T-cell (primary cell): ENCODE measurements at regions not wholly inside any gene's neighbourhood (a gene's known extent, or its start where the extent isn't known, plus 50 kb on each side); places are given as distances from the start of the nearest gene placed in this dataset.
"Not testable (repeated sequence)": the region's sequence is repeated elsewhere in the genome, so short reads cannot be mapped to it uniquely, and the experiment has no call there.

ENCODE experiments used
- ATAC-seq, 4 experiments: fragments of 200-7000 bp in 3 of 4; fragments of 150-1000 bp in 1 of 4; cut with Tn5 transposase; replicated peaks in 1 of 4; 1 replicate in 3 of 4; 2 replicates in 1 of 4; pipeline ENCODE4 v1.10.0; 2021; ENCODE audit warnings: moderate library complexity in 3 of 4, mild to moderate bottlenecking in 2 of 4, moderate number of reproducible peaks in 1 of 4
- CTCF ChIA-PET, 2 donors: fragments of 300-600 bp; sonication (Branson Sonifier 250); formaldehyde crosslinking; loops; one replicate each; lab custom pipeline; 2022; ENCODE audit warnings: antibody characterized with exemption in 2 of 2; lab: Charles Lee
- POLR2A ChIA-PET, 2 donors: fragments of 300-600 bp; sonication (Branson Sonifier 250); formaldehyde crosslinking; loops; one replicate each; lab custom pipeline; 2022; ENCODE audit warnings: antibody characterized with exemption in 2 of 2; lab: Charles Lee
- DNase-seq, 35 experiments: peaks; one replicate each; pipeline versions ENCODE4 v3.0.0 to v3.0.0-alpha.2; 2013 to 2023
- H3K27ac ChIP-seq: one replicate; pipeline ENCODE4 v1.5.1; 2013; ENCODE audit warnings: low read length
- H3K27me3 ChIP-seq, 2 experiments: replicated peaks in 1 of 2; 1 replicate in 1 of 2; 2 replicates in 1 of 2; pipeline versions ENCODE4 v1.6.1 to v1.7.0; 2013; ENCODE audit warnings: low read length in 1 of 2, mixed read lengths in 1 of 2; ENCODE audit not compliant: control insufficient read depth in 2 of 2, insufficient read depth in 2 of 2; ENCODE audit errors: extremely low read depth in 1 of 2
- H3K36me3 ChIP-seq, 2 donors: 1 replicate in 1 of 2; 2 replicates in 1 of 2; pipeline versions ENCODE4 v1.6.1 to v1.7.0; 2013; ENCODE audit warnings: low read length in 1 of 2; ENCODE audit not compliant: control insufficient read depth in 2 of 2, insufficient read depth in 1 of 2; ENCODE audit errors: extremely low read depth in 1 of 2
- H3K4me1 ChIP-seq, 2 experiments: 1 replicate in 1 of 2; 2 replicates in 1 of 2; pipeline versions ENCODE4 v1.6.1 to v1.7.0; 2013; ENCODE audit warnings: low read length in 2 of 2, mixed read lengths in 1 of 2; ENCODE audit not compliant: insufficient read depth in 2 of 2, control insufficient read depth in 1 of 2; ENCODE audit errors: extremely low read depth in 1 of 2
- H3K4me3 ChIP-seq, 2 donors: 1 replicate in 1 of 2; 2 replicates in 1 of 2; pipeline versions ENCODE4 v1.5.1 to v1.7.0; 2013; ENCODE audit warnings: mild to moderate bottlenecking in 2 of 2, low read length in 1 of 2, moderate library complexity in 1 of 2; ENCODE audit not compliant: control insufficient read depth in 1 of 2; ENCODE audit errors: extremely low read depth in 1 of 2
- H3K9me3 ChIP-seq: 2 replicates; pipeline ENCODE4 v1.7.0; 2013
- H3K27ac Mint-ChIP-seq, 2 donors: one replicate each; pipeline ENCODE4 v1.8.0; 2020 to 2021; ENCODE audit warnings: mild to moderate bottlenecking in 2 of 2, mixed read lengths in 2 of 2
- H3K27me3 Mint-ChIP-seq, 2 donors: one replicate each; pipeline ENCODE4 v1.8.0; 2021 to 2022; ENCODE audit warnings: mixed read lengths in 2 of 2
- H3K36me3 Mint-ChIP-seq: one replicate; pipeline ENCODE4 v1.8.0; 2021; ENCODE audit warnings: mixed read lengths
- H3K4me1 Mint-ChIP-seq, 3 donors: one replicate each; pipeline ENCODE4 v1.8.0; 2020 to 2022; ENCODE audit warnings: mixed read lengths in 3 of 3, mild to moderate bottlenecking in 1 of 3
- H3K4me3 Mint-ChIP-seq, 3 donors: one replicate each; pipeline ENCODE4 v1.8.0; 2020 to 2022; ENCODE audit warnings: mild to moderate bottlenecking in 3 of 3, mixed read lengths in 3 of 3, moderate library complexity in 3 of 3
- H3K9me3 Mint-ChIP-seq, 3 donors: one replicate each; pipeline ENCODE4 v1.8.0; 2020 to 2022; ENCODE audit warnings: mixed read lengths in 3 of 3
- WGBS: methylation state at CpG from one replicate; pipeline ENCODE4 v1.1.5; 2013; ENCODE audit warnings: missing lambda C conversion rate; ENCODE audit not compliant: insufficient coverage; 5-methylcytosine and 5-hydroxymethylcytosine counted together

- H3K4me3 Mint-ChIP-seq, ATAC-seq, DNase-seq, H3K27me3 Mint-ChIP-seq, H3K9me3 ChIP-seq, POLR2A ChIA-PET, CTCF ChIA-PET, H3K27ac Mint-ChIP-seq, H3K27me3 ChIP-seq, H3K4me1 Mint-ChIP-seq, H3K36me3 ChIP-seq, H3K9me3 Mint-ChIP-seq, H3K36me3 Mint-ChIP-seq, H3K4me3 ChIP-seq, H3K4me1 ChIP-seq, H3K27ac ChIP-seq: not testable (repeated sequence)
- no CpG with 5 or more reads among the region's 9 CpGs for WGBS
These were observed 70.8 kb upstream of the GOLGA6L6 start for GRCh38 chr15:20612356-20612755.

DNA sequence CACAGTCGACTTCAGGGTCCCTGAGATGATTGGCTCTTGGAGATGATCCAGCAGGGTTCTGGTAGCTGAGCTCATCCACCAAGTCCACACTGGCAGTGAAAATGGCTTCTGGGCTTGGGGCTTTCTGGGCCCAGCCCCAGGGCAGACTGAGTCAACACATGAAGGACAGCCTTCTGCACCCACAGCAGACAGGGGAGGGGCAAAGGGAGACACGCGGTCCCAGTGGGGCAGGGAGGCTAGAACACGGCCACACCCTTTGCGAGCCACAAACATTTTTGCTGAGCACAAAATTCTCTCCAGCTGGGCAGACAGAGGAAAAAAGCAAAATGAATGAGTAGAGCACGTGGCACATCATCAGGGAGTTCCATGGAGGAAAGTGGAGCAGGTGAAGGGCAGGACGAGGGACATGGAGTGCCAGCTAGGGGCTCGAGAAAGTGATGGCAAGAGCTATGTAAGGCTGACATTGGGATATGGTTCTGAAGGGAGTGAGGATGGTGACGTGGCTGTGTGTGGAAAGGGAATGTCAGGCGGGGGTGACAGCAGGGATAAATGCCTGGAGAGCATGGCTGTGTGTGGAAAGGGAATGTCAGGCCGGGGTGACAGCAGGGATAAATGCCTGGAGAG is 70.2 kb upstream of the GOLGA6L6 start:
- H3K27ac ChIP-seq, CTCF ChIA-PET, H3K27me3 Mint-ChIP-seq, H3K36me3 ChIP-seq, ATAC-seq, H3K9me3 Mint-ChIP-seq, H3K9me3 ChIP-seq, H3K36me3 Mint-ChIP-seq, H3K27ac Mint-ChIP-seq, H3K4me1 Mint-ChIP-seq, H3K4me1 ChIP-seq, H3K27me3 ChIP-seq, H3K4me3 Mint-ChIP-seq, DNase-seq, H3K4me3 ChIP-seq, POLR2A ChIA-PET: not testable (repeated sequence)
- no CpG with 5 or more reads among the region's 11 CpGs for whole genome bisulfite sequencing

- H3K27me3 Mint-ChIP-seq, H3K36me3 ChIP-seq, H3K36me3 Mint-ChIP-seq, H3K4me1 ChIP-seq, H3K27ac Mint-ChIP-seq, H3K27ac ChIP-seq, H3K4me3 ChIP-seq, H3K9me3 ChIP-seq, H3K9me3 Mint-ChIP-seq, H3K4me1 Mint-ChIP-seq, H3K27me3 ChIP-seq, ATAC-seq, POLR2A ChIA-PET, DNase-seq, H3K4me3 Mint-ChIP-seq, CTCF ChIA-PET: not testable (repeated sequence)
- WGBS, result 85% methylated on average over 3 of the region's 9 CpGs
These were observed 66.6 kb upstream of the GOLGA6L6 start for GRCh38 chr15:20608179-20608578.

- H3K36me3 Mint-ChIP-seq, H3K4me1 ChIP-seq, CTCF ChIA-PET, H3K27me3 ChIP-seq, H3K9me3 Mint-ChIP-seq, H3K27ac Mint-ChIP-seq, H3K4me3 Mint-ChIP-seq, ATAC-seq, POLR2A ChIA-PET, H3K9me3 ChIP-seq, H3K27me3 Mint-ChIP-seq, H3K4me1 Mint-ChIP-seq, H3K4me3 ChIP-seq, DNase-seq, H3K27ac ChIP-seq, H3K36me3 ChIP-seq: not testable (repeated sequence)
- WGBS, result no CpG with 5 or more reads among the region's 3 CpGs
These were observed 55.6 kb upstream of the GOLGA6L6 start for GRCh38 chr15:20597245-20597644.

DNA sequence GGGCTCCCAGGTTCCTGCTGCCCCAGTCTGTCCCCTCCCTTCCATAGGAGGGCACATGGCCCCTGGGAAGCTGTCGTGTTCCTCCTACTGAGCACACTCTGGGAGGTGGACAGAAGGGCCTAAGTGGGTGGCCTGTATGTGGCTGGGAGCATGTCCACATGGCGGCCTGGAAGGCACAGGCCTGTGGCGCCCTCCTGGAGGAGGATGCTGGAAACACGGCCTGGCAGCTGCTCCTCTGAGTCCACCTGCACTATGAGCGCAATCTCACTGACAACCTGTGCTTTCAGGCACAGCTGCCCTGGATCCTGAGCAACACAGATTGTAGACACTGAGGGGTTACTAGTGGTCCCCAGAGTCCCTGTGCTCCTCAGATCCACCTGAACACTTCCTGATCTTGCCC is 52.6 kb upstream of the GOLGA6L6 start:
- H3K27ac ChIP-seq, H3K4me3 Mint-ChIP-seq, POLR2A ChIA-PET, H3K4me1 Mint-ChIP-seq, H3K27me3 Mint-ChIP-seq, H3K36me3 ChIP-seq, H3K9me3 ChIP-seq, H3K4me1 ChIP-seq, DNase-seq, H3K27ac Mint-ChIP-seq, H3K27me3 ChIP-seq, CTCF ChIA-PET, H3K9me3 Mint-ChIP-seq, H3K4me3 ChIP-seq, H3K36me3 Mint-ChIP-seq: not testable (repeated sequence)
- ATAC-seq, result peak in 1 of 4 experiments; percentile 19
- WGBS, result no CpG with 5 or more reads among the region's 5 CpGs

- H3K4me1 Mint-ChIP-seq, ATAC-seq, H3K9me3 ChIP-seq, H3K27ac Mint-ChIP-seq, H3K27me3 Mint-ChIP-seq, H3K4me3 ChIP-seq, H3K4me1 ChIP-seq, CTCF ChIA-PET, POLR2A ChIA-PET, H3K36me3 Mint-ChIP-seq, H3K27me3 ChIP-seq, H3K9me3 Mint-ChIP-seq, H3K4me3 Mint-ChIP-seq, DNase-seq, H3K36me3 ChIP-seq, H3K27ac ChIP-seq: not testable (repeated sequence)
- WGBS, result no CpG with 5 or more reads among the region's 6 CpGs
These were observed 50.3 kb upstream of the GOLGA6L6 start for GRCh38 chr15:20591936-20592335.
